Calu3 (cell line): ENCODE measurements at regions not wholly inside any gene's neighbourhood (a gene's known extent, or its start where the extent isn't known, plus 50 kb on each side); places are given as distances from the start of the nearest gene placed in this dataset.

ENCODE experiments used
- BruUV-seq: library from RNA; stranded (reverse); fragments of 400-500 nt; replicated peaks from 2 replicates; lab custom pipeline; 2021; lab: Mats Ljungman, UMichigan
- CTCF ChIA-PET: fragments of 300-600 bp; sonication (Branson Sonifier 250); formaldehyde crosslinking; loops from one replicate; lab custom pipeline; 2022; ENCODE audit warnings: antibody characterized with exemption; lab: Charles Lee
- DNase-seq: peaks from one replicate; pipeline ENCODE4 v3.0.0; 2022
- H3K27ac Mint-ChIP-seq: one replicate; pipeline ENCODE4 v1.8.0; 2022; ENCODE audit warnings: mixed read lengths; ENCODE audit not compliant: unreplicated experiment
- H3K27me3 Mint-ChIP-seq: one replicate; pipeline ENCODE4 v1.8.0; 2022; ENCODE audit warnings: mixed read lengths; ENCODE audit not compliant: unreplicated experiment
- H3K36me3 Mint-ChIP-seq: one replicate; pipeline ENCODE4 v1.8.0; 2022; ENCODE audit warnings: mild to moderate bottlenecking, moderate library complexity, mixed read lengths; ENCODE audit not compliant: insufficient read depth, unreplicated experiment
- H3K4me1 Mint-ChIP-seq: one replicate; pipeline ENCODE4 v1.8.0; 2022; ENCODE audit warnings: mild to moderate bottlenecking, low read depth, mixed read lengths; ENCODE audit not compliant: unreplicated experiment
- H3K4me3 Mint-ChIP-seq: one replicate; pipeline ENCODE4 v1.8.0; 2022; ENCODE audit warnings: mild to moderate bottlenecking, low read depth, moderate library complexity, mixed read lengths; ENCODE audit not compliant: unreplicated experiment
- H3K9me3 Mint-ChIP-seq: one replicate; pipeline ENCODE4 v1.8.0; 2022; ENCODE audit warnings: low read depth, mixed read lengths; ENCODE audit not compliant: unreplicated experiment
- CTCF ChIP-seq: fragments of 200-600 bp; IDR thresholded peaks from one replicate; pipeline ENCODE4 v1.8.0; 2022; ENCODE audit warnings: antibody characterized with exemption; ENCODE audit not compliant: unreplicated experiment
- intact Hi-C: fragments of 100-400 bp; cut with micrococcal nuclease; formaldehyde crosslinking; loops from one replicate; pipeline ENCODE4 v1.10.0; 2022; ENCODE audit not compliant: unreplicated experiment

DNA sequence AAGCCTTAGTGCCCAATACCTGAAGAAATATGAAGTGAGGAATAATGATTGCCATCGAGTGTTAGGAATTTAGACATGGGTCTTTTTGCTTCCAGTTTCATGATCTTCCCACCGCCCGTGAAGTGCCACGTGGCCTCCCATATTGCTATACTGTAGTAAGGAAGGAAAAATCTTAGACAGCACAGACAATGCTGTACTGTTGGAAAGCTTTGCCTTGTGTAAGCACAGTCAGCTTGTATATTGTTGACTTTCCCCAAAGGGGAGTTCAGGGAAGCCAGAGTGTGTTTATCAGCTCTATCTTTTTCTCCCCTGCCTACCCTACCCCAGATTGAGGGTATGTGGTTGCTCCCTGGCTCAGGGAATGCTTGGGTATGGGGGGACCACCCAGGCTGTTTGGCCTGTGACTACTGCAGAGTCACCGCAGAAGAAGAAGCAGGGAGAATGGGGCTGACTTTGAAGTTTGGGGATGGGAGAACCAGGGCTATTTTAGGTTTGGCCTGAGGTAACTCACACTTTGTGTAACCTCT is 161.8 kb upstream of the MEF2C start:
- Mint-ChIP-seq H3K27ac (no peak overlapping the region), H3K9me3 (no peaks in the 10 kb centered on the region), H3K27me3 (no peaks in the 10 kb centered on the region), H3K36me3 (no peaks in the 10 kb centered on the region), H3K4me1 (peaks cover 9% of the 10 kb centered on the region), H3K4me3 (no peak overlapping the region)
- DNase-seq, result no peak
- no peak for TF ChIP-seq CTCF
- CTCF ChIA-PET, result no interaction called here
- BruUV-seq, result no TSS peak
- intact Hi-C loops, result no loop called here

DNA sequence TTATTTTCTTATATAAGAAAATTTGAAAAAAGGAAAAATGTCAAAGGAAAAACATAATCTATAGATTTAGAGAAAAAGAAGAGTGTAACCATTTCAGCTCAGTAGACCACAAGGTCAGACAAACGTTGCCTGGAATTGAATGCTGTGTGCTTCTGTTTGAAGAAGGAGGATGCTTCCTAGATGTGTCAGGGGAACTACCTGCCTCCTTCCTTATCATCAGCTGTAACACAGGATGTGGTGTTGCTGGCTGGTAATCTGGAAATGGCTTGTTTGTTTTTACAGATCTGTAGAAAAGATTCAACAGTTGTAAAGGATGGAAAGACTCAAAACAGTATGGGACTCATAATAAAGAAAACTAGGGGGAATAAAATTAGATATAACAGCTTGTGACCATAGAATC is 160.7 kb upstream of the MEF2C start:
- no peaks in the 10 kb centered on the region for H3K27me3 Mint-ChIP-seq
- CTCF ChIA-PET, result no interaction called here
- H3K9me3 Mint-ChIP-seq, result peaks cover 2% of the 10 kb centered on the region
- H3K36me3 Mint-ChIP-seq, result no peaks in the 10 kb centered on the region
- no peak for DNase-seq
- peaks cover 12% of the 10 kb centered on the region for H3K4me1 Mint-ChIP-seq
- no peak for TF ChIP-seq CTCF
- H3K4me3 Mint-ChIP-seq, result no peak overlapping the region
- intact Hi-C loops, result no loop called here
- no peak overlapping the region for H3K27ac Mint-ChIP-seq
- no TSS peak for BruUV-seq

DNA sequence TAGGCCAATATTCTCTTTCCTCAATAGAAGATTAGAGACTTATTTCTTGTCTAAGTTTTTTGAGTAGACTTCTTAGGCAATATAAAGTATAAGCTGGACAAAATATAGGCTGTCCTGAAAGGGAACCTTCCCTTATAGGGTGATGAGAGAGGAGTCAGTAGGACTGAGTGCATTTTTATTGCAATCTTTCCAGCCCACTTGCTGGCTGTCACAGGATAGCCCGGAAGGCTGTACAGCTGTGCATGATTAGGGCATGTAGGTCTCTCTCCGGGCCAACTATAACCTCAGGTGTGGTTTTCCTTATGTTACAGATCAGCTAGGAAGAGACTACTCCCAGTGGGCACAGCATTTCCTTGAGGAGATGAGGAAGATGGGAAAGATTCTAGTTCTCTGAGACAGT is 159.8 kb upstream of the MEF2C start:
- CTCF ChIA-PET, result no interaction called here
- H3K4me3 Mint-ChIP-seq, result no peak overlapping the region
- peaks cover 18% of the 10 kb centered on the region for H3K4me1 Mint-ChIP-seq
- intact Hi-C loops, result no loop called here
- no TSS peak for BruUV-seq
- H3K27me3 Mint-ChIP-seq, result no peaks in the 10 kb centered on the region
- H3K36me3 Mint-ChIP-seq, result no peaks in the 10 kb centered on the region
- no peak for TF ChIP-seq CTCF
- no peak for DNase-seq
- H3K9me3 Mint-ChIP-seq, result peaks cover 4% of the 10 kb centered on the region
- H3K27ac Mint-ChIP-seq, result no peak overlapping the region

- Mint-ChIP-seq H3K36me3 (no peaks in the 10 kb centered on the region), H3K9me3 (peaks cover 4% of the 10 kb centered on the region), H3K27ac (no peak overlapping the region), H3K4me1 (peaks cover 26% of the 10 kb centered on the region), H3K27me3 (no peaks in the 10 kb centered on the region), H3K4me3 (no peak overlapping the region)
- intact Hi-C loops, result no loop called here
- no peak for TF ChIP-seq CTCF
- CTCF ChIA-PET, result no interaction called here
- DNase-seq, result no peak
- no TSS peak for BruUV-seq
Measured at GRCh38 chr5:89041976-89042375, 159.0 kb upstream of the MEF2C start.
